ENCODE measurements at regions not wholly inside any gene's neighbourhood (a gene's known extent, or its start where the extent isn't known, plus 50 kb on each side); places are given as distances from the start of the nearest gene placed in this dataset.

- TF ChIP-seq, protein P1, sequence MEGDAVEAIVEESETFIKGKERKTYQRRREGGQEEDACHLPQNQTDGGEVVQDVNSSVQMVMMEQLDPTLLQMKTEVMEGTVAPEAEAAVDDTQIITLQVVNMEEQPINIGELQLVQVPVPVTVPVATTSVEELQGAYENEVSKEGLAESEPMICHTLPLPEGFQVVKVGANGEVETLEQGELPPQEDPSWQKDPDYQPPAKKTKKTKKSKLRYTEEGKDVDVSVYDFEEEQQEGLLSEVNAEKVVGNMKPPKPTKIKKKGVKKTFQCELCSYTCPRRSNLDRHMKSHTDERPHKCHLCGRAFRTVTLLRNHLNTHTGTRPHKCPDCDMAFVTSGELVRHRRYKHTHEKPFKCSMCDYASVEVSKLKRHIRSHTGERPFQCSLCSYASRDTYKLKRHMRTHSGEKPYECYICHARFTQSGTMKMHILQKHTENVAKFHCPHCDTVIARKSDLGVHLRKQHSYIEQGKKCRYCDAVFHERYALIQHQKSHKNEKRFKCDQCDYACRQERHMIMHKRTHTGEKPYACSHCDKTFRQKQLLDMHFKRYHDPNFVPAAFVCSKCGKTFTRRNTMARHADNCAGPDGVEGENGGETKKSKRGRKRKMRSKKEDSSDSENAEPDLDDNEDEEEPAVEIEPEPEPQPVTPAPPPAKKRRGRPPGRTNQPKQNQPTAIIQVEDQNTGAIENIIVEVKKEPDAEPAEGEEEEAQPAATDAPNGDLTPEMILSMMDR (conservative IDR thresholded peaks at IDR 0.05 in 1 of 2, IDR thresholded peaks at IDR 0.05 in 1 of 2; ENCODE audit: extremely low read depth in 1 of 2, insufficient read depth in 1 of 2, low read depth in 1 of 2, low read length in 2 of 2) = no peak
- TF ChIP-seq EZH2 (IDR thresholded peaks at IDR 0.05; ENCODE audit: borderline replicate concordance, low read length) = no peak
These were observed 96.8 kb downstream of the BDH1 start for GRCh38 chr3:197458906-197459470.
